ENCODE measurements at regions not wholly inside any gene's neighbourhood (a gene's known extent, or its start where the extent isn't known, plus 50 kb on each side); places are given as distances from the start of the nearest gene placed in this dataset.
"Not testable (repeated sequence)": the region's sequence is repeated elsewhere in the genome, so short reads cannot be mapped to it uniquely, and the experiment has no call there.

GRCh38 chr2:64888591-64889309, 100.4 kb upstream of the SLC1A4 start:
- DNase-seq, result no peak

- DNase-seq, result no peak
Observed at GRCh38 chr2:64889803-64890202, 99.4 kb upstream of the SLC1A4 start.

DNA sequence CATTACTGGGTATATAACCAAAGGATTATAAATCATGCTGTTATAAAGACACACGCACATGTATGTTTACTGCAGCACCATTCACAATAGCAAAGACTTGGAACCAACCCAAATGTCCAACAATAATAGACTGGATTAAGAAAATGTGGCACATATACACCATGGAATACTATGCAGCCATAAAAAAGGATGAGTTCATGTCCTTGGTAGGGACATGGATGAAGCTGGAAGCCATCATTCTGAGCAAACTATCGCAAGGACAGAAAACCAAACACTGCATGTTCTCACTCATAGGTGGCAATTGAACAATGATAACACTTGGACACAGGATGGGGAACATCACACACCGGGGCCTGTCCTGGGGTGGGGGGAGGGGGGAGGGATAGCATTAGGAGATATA, 92.6 kb upstream of the SLC1A4 start:
- DNase-seq, result not testable (repeated sequence)

DNA sequence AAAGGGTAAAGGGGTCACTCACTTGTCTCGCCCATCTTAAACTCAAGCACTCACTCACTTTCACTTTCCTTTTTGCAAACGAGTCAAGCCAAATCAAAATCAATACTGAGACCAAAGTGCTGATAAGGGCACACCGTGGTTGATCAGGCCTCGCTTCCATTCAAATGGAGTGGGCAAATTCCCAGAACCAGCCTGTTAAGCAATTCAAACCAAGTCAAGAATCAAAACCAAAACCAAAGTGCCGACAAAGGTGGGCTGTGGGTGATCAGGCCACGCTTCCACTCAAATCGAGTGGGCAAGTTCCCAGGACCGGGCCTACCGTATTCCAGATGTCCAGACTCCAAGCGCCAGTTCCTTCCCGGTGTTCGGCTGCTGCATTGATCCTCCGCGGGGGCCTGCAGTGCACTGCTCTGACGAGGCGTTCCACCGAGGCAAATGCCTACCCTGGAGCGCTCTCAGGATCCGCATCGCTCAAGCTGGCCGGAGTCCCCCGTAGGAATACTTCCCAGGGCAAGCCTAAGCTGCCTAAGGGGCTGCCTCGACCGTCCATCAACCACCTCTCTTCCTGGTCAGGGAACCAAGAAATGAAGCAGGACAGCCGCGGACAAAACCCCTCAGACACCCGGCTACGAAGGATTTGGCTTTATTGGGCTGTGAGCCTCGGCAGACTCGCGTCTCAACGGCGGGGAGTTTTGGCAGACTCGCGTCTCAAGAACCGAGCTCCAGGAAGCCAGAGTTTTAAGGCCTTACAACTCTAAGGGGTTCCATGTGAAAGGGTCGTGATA, 89.9 kb upstream of the SLC1A4 start:
- DNase-seq, result no peak

- not testable (repeated sequence) for DNase-seq
Observed at GRCh38 chr2:64899876-64900275, 89.3 kb upstream of the SLC1A4 start.

DNA sequence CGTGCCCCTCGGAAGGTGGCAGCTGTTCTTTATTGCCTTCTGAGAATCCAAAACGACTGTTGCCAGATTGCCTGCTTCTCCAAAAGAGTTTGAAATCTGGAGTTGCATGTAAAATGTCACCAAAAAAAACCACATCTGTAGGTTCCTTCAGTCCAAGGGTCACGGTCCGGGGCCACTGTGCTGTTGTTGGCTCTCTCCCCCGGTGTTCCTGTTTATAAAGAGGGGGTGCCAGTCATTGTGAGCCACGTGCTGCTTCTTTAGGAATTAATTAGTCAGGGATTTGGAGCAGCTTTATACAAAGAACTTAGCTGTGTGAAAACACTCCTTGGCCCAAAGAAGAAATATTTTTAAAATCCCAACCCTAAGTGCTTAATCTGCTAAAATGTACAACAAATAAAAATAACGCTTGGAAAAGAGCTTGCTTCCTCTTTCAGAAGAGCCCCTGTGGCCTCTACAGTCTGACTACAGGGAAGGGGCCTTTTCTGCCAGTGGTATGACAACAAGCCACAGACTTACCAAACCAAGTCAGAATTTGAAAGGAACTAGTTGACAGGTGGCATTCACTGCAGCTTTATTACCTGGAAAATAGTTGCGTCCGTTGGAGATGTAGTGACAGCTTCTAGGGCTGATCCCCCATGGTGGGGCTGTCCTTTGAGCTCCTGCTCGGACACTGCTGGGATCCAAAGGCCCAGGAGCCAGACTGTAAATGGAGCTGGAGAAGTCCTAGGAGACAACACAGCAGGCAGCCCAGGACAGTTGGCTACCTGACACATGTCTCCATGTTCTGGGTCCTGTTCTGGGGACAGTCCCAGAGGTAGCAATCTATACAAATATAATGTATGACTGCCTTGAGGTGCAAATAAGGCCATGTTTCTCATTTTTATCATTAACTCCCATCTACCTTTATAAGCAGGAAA, 84.5 kb upstream of the SLC1A4 start:
- no peak for DNase-seq

DNA sequence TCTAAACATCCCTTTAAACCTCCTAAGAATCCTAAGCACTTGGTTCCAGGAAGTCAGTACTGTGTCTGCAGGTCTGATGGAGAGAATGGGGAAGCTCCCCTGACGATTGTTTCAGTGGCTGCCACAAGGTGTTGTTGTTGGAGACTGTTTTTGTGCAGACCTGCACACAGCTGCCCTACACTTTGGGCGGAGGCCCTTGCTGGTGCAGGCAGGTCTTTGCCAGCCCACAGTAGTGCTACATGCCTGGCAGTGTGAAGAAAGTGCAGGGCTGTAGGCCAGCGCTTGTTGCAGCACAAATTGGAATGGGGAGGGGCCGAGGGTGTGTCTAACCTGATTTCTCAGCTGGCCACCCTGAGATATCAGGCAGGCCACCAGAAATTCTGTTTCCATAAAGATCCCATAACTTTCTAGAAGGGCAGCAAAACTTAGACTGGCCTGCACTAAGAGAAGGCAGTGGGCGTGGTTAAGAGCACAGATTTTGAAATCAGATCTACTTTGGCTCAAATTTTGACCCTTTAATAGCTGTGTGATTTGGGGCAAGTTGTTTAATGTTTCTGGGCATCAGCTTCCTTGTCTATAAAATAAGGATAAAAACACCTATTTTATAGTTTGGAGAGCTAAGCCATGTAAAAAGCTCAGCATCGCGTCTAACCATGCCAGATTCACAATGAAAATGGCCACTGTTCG, 83.7 kb upstream of the SLC1A4 start:
- no peak for DNase-seq

DNA sequence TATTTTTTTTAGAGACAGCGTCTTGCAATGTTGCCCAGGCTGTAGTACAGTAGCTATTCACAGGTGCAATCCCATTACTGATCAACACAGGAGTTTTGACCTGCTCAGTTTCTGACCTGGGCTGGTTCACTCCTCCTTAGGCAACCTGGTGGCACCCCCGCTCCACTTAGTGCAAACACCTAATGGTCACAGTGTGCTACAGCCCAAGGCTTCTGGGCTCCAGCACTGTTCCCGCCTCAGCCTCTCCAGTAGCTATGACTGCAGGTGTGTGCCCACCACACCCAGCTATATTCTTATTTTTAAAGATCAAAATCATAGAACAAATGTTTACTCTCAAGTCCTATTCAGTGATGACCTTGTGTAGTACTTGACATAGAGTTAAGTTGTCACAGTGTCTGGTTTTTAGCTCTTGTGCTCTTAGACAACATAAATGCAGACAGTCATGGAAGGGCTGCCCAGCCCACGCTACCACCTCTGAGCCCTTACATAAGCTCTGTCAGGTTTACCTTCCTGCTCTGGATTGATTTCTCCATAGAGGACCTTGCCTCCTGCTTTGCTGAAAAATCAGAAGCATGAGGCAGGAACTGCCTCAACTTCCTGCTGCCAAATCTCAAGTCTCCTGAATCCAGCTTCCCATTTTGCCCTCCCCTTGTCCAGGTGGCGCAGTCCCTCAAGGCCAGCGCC, 82.2 kb upstream of the SLC1A4 start:
- no peak for DNase-seq

DNA sequence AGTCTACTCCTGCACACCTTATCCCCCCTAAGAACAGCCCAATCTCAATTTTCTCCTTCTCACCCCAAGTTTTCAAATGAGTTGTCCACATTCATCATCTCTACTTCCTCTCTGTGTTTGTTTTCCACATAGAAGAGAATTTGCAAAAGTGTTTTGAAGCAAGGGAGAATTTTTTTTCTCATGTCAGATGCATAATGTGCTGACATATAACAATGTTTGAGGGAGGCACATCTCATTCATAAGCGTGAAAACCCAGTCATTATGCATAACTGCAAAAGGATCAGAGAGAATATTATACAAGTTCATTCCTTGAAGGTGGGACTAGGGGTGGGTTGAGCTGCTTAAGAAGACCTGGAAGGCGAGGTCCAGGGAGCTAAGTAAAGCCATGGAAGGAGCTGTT, 80.8 kb upstream of the SLC1A4 start:
- DNase-seq, result no peak

DNA sequence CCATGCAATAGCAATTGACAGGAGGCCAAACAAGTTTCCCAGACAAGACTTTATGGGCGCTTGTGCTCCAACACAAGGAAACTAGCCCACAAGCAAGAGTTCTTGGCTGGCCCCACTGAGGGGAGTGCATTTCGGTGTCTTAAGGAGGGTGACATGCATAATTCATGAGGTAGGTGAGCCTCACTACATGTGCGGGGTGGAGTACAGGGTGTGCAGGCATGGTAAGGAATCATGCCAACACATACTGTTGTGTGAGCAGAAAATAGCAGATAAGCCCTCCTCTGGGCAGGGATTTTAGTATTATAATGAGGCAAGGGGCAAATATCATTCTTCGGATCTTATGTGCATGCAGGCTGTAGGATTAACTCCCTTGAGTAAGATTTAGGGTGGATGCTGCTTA, 78.7 kb upstream of the SLC1A4 start:
- no peak for DNase-seq

GRCh38 chr2:64910972-64911433, 78.2 kb upstream of the SLC1A4 start:
- DNase-seq, result no peak

- no peak for DNase-seq
Observed at GRCh38 chr2:64913357-64913869, 75.8 kb upstream of the SLC1A4 start.

DNA sequence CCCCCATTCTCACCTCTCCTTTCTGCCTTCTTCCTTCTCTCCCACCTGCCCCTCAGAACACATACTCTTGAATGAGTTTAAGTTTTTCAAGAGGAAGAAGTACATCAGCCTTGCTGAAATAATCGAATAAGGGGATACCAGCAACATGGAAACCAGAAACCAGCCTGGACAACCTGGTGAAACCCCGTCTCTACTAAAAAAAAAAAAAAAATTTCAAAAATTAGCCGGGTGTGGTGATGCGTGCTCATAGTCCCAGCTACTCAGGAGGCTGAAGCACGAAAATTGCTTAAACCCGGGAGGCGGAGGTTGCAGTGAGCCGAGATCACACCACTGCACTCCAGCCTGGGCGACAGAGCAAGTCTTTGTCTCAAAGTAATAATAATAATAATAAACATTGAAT, 75.0 kb upstream of the SLC1A4 start:
- DNase-seq, result no peak

- no peak for DNase-seq
Observed at GRCh38 chr2:64914735-64915509, 74.3 kb upstream of the SLC1A4 start.

- DNase-seq, result no peak
Observed at GRCh38 chr2:64915510-64915900, 73.7 kb upstream of the SLC1A4 start.

DNA sequence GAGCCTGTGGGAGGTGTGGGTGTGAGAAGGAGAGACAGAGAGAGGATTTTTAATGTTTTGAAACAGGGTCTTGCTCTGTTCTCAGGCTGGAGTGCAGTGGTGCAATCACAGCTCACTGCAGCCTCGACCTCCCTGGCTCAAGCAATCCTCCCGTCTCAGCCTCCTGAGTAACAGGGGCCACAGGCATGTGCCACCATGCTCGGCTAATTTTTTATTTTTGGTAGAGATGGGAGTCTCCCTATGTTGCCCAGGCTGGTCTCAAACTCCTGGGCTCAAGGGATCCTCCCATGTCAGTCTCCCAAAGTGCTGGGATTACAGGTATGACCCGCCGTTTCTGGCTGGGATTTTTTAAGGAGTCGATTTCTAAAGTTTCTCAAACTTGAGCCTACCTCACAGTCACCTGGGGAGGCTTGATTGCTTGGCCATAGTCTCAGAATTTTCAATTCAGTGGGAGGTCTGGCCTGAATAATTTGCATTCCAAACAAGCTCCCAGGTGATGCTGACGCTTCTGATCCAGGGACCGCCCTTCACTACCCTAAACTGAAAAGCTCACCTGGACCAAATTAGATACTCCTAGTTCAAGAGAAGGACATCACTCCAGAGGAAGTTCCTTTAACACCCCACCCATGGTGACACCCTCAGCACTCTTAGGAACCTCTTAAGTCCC, 70.8 kb upstream of the SLC1A4 start:
- DNase-seq, result no peak

DNA sequence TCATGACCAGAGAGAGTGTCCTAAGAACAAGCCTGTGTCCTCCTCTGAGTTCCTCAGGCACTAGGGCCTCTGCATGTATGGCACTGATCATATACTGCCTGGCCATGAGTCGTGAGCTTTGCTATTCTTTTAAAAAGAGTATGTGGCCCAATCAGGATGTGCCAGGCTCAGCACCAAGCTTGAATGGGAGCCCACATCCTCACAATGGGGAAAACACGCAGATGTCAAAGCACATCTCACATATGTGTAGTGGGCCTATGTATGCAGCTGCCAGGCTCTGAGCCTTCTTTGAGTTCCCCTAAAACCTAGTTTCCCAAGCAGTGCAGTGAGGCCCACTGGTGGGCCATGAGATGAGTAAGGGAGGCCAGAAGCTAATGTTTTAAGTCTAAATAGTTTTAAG, 69.9 kb upstream of the SLC1A4 start:
- no peak for DNase-seq

GRCh38 chr2:64922482-64923384, 66.5 kb upstream of the SLC1A4 start:
- DNase-seq, result no peak

DNA sequence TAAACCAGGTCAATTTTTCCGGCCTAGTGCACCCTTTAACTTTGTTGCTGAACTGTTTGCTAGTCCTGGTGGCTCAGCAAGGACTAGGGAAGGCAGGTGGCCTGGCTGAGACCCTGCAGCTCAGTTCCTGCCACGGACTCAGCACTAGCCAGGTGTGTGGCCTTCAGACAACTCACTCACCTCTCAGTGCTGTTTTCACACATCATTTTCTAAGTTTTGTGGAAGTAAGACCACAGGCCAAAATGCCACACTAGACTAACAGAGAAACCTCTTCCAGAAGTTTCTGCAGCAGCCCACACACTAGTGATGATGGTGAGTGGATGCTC, 65.9 kb upstream of the SLC1A4 start:
- no peak for DNase-seq
